Midbrain (tissue), 1 donor: ENCODE measurements at regions not wholly inside any gene's neighbourhood (a gene's known extent, or its start where the extent isn't known, plus 50 kb on each side); places are given as distances from the start of the nearest gene placed in this dataset.

Source experiments
- DNase-seq: peaks from one replicate; lab custom pipeline; 2025; lab: John Stamatoyannopoulos, UW

- no peak for DNase-seq
These were observed 57.2 kb upstream of the ZDHHC17 start for GRCh38 chr12:76706761-76707160.

DNA sequence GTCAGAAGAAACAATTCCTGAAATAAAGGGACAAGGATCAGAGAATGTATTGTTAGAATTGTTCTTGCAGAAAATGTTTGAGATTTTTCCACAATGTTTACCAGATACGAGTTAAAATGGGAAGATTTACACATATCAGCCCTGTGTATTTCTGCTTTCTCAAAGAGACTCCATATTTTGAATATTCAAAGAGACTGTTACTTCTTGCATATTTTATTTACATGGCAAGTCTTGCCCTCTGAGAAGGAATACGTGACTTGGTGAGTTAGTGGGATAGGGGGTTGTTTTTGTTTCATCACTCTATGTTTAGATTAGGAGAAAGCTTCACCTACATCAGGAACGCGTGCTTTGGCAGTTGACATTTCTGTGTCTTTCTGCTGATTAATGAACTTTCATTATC is 56.1 kb upstream of the ZDHHC17 start:
- DNase-seq = no peak

GRCh38 chr12:76708296-76708695 is 55.6 kb upstream of the ZDHHC17 start:
- DNase-seq = no peak

DNA sequence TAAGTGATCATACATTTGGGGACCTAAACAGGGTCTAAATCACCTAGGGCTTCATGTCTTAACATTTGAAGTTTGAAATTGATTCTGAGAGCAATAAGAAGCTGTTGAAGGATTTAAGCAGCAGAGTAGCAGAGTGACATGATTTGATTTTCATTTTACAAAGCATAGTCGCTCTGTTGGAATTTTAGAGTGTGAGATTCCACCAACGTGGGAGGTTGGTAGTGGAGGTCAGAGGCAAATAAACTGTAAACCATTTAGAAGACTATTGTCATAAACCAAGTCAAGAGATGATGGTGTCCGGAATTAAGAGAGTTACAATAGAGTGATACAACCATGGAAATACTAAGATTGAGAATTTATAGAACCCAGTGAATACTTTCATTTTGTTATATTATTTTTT is 52.7 kb upstream of the ZDHHC17 start:
- DNase-seq = no peak

DNA sequence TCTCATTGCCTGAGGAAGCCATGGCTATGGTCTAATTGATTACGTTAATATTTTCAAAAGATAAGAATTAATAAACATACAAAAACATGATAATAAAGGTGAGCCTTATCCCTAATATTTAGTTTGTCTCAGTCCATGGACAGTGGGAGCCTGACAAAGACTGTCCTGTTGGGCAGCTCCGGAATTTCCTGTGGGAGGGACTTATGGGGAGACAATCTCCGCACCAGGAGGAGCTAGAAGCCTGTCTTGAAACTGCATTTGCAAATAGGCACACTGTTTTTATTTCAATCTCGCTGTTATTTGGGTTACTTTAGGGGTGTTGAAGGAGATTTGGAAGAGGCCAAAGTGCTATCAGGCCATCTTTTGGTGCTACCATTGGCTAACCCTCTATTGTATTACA is 50.8 kb upstream of the ZDHHC17 start:
- no peak for DNase-seq

- no peak for DNase-seq
These were observed 49.9 kb upstream of the ZDHHC17 start for GRCh38 chr12:76713986-76714385.
